ENCODE measurements at regions not wholly inside any gene's neighbourhood (a gene's known extent, or its start where the extent isn't known, plus 50 kb on each side); places are given as distances from the start of the nearest gene placed in this dataset.

- CTCF ChIA-PET (ENCODE audit: low intra/inter-chr PET ratio, low total read pairs), result no interaction called here
- Histone ChIP-seq H3K27ac (ENCODE audit: extremely low read length, insufficient read depth, low read length) (no peak overlapping the region), H3K4me3 (replicated peaks in 1 of 3; ENCODE audit: insufficient read depth in 1 of 3, low read depth in 2 of 3, low read length in 3 of 3) (no peak overlapping the region), H3K36me3 (replicated peaks in 1 of 2; ENCODE audit: control insufficient read depth in 1 of 2, insufficient read depth in 2 of 2, low read length in 2 of 2) (no peaks in the 10 kb centered on the region), H3K27me3 (ENCODE audit: control insufficient read depth in 1 of 2, insufficient read depth in 2 of 2, low read length in 2 of 2) (no peaks in the 10 kb centered on the region), H2AFZ (ENCODE audit: low read length) (no peak overlapping the region), H3K9ac (ENCODE audit: insufficient read depth, low read depth, low read length) (no peak overlapping the region), H4K20me1 (ENCODE audit: insufficient read depth, low read length) (no peaks in the 10 kb centered on the region), H3K4me1 (ENCODE audit: insufficient read depth, low read length) (no peaks in the 10 kb centered on the region), H3K4me2 (ENCODE audit: low read depth, low read length) (no peak overlapping the region), H3K9me3 (ENCODE audit: low read length) (no peaks in the 10 kb centered on the region), H3K79me2 (ENCODE audit: insufficient read depth, low read length) (no peaks in the 10 kb centered on the region)
- in situ Hi-C loops (cut with HindIII; ENCODE audit: extremely low pct_ligation_motif_present, low pct_unique_long_range_greater_than_20kb) (no loop called here), intact Hi-C loops (cut with micrococcal nuclease; ENCODE audit: unreplicated experiment) (no loop called here)
- FAIRE-seq, result no peak
- WGBS (ENCODE audit: low lambda C conversion rate), result 5% methylated on average over 3 of the region's 3 CpGs
- ATAC-seq, result no peak
- DNase-seq (ENCODE audit: low spot score), result no peak
- TF ChIP-seq ZNF768 (CRISPR knock-in tag; IDR thresholded peaks at IDR 0.05) (no peak), ZUFSP (CRISPR knock-in tag; IDR thresholded peaks at IDR 0.05; ENCODE audit: borderline replicate concordance) (no peak), RXRA (CRISPR knock-in tag; IDR thresholded peaks at IDR 0.05) (no peak), ZBTB4 (CRISPR knock-in tag; IDR thresholded peaks at IDR 0.05; ENCODE audit: borderline replicate concordance) (no peak), ARHGAP35 (CRISPR knock-in tag; IDR thresholded peaks at IDR 0.05; ENCODE audit: borderline replicate concordance) (no peak), HINFP (CRISPR knock-in tag; IDR thresholded peaks at IDR 0.05; ENCODE audit: low read depth) (no peak), ZBTB14 (CRISPR knock-in tag; IDR thresholded peaks at IDR 0.05) (no peak), NFATC3 (CRISPR knock-in tag; IDR thresholded peaks at IDR 0.05) (no peak), HOXA7 (CRISPR knock-in tag; IDR thresholded peaks at IDR 0.05) (no peak), RNF219 (CRISPR knock-in tag; IDR thresholded peaks at IDR 0.05) (no peak), ZNF772 (CRISPR knock-in tag; IDR thresholded peaks at IDR 0.05) (no peak), CBX1 (IDR thresholded peaks at IDR 0.05; ENCODE audit: low read depth) (no peak), ATAD3A (CRISPR knock-in tag; IDR thresholded peaks at IDR 0.05) (no peak), PHB2 (IDR thresholded peaks at IDR 0.05; ENCODE audit: partially characterized antibody) (no peak), RFX5 (IDR thresholded peaks at IDR 0.05; ENCODE audit: low read depth, low read length) (no peak), CBX2 (IDR thresholded peaks at IDR 0.05; ENCODE audit: low read depth, low read length) (no peak), CBX2 (CRISPR knock-in tag; IDR thresholded peaks at IDR 0.05; ENCODE audit: low read depth) (no peak)
- POLR2A ChIA-PET, result no interaction called here
- no TSS peak for BruUV-seq (replicated peaks)
These were observed 190.1 kb upstream of the CSNK1A1L start for GRCh38 chr13:37295573-37295972.

All from HepG2 (cell line).